ENCODE measurements at regions not wholly inside any gene's neighbourhood (a gene's known extent, or its start where the extent isn't known, plus 50 kb on each side); places are given as distances from the start of the nearest gene placed in this dataset.

- no peak for TF ChIP-seq ZNF444 (CRISPR knock-in tag; IDR thresholded peaks at IDR 0.05)
- TF ChIP-seq RFX7 (CRISPR knock-in tag; IDR thresholded peaks at IDR 0.05), result no peak
- no peak for TF ChIP-seq GTF2A2 (tag; IDR thresholded peaks at IDR 0.05)
- no peak for TF ChIP-seq SP2 (IDR thresholded peaks at IDR 0.05; ENCODE audit: extremely low read depth, low read depth, low read length, poor library complexity, severe bottlenecking)
- TF ChIP-seq E2F3 (CRISPR knock-in tag; IDR thresholded peaks at IDR 0.05), result no peak
- peak; percentile 95 to 96 for TF ChIP-seq FOXA3 (CRISPR knock-in tag; conservative IDR thresholded peaks at IDR 0.05 in 1 of 2, IDR thresholded peaks at IDR 0.05 in 1 of 2)
- TF ChIP-seq NFATC3 (IDR thresholded peaks at IDR 0.05), result no peak
- TF ChIP-seq, protein P1, sequence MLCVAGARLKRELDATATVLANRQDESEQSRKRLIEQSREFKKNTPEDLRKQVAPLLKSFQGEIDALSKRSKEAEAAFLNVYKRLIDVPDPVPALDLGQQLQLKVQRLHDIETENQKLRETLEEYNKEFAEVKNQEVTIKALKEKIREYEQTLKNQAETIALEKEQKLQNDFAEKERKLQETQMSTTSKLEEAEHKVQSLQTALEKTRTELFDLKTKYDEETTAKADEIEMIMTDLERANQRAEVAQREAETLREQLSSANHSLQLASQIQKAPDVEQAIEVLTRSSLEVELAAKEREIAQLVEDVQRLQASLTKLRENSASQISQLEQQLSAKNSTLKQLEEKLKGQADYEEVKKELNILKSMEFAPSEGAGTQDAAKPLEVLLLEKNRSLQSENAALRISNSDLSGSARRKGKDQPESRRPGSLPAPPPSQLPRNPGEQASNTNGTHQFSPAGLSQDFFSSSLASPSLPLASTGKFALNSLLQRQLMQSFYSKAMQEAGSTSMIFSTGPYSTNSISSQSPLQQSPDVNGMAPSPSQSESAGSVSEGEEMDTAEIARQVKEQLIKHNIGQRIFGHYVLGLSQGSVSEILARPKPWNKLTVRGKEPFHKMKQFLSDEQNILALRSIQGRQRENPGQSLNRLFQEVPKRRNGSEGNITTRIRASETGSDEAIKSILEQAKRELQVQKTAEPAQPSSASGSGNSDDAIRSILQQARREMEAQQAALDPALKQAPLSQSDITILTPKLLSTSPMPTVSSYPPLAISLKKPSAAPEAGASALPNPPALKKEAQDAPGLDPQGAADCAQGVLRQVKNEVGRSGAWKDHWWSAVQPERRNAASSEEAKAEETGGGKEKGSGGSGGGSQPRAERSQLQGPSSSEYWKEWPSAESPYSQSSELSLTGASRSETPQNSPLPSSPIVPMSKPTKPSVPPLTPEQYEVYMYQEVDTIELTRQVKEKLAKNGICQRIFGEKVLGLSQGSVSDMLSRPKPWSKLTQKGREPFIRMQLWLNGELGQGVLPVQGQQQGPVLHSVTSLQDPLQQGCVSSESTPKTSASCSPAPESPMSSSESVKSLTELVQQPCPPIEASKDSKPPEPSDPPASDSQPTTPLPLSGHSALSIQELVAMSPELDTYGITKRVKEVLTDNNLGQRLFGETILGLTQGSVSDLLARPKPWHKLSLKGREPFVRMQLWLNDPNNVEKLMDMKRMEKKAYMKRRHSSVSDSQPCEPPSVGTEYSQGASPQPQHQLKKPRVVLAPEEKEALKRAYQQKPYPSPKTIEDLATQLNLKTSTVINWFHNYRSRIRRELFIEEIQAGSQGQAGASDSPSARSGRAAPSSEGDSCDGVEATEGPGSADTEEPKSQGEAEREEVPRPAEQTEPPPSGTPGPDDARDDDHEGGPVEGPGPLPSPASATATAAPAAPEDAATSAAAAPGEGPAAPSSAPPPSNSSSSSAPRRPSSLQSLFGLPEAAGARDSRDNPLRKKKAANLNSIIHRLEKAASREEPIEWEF (CRISPR knock-in tag; IDR thresholded peaks at IDR 0.05), result no peak
- TF ChIP-seq ZNF589 (CRISPR knock-in tag; IDR thresholded peaks at IDR 0.05; ENCODE audit: low read depth), result no peak
- no peak for TF ChIP-seq TFAP4 (CRISPR knock-in tag; IDR thresholded peaks at IDR 0.05; ENCODE audit: borderline replicate concordance)
- no peak for TF ChIP-seq SIRT6 (IDR thresholded peaks at IDR 0.05; ENCODE audit: low read depth, low read length)
- TF ChIP-seq DPF2 (IDR thresholded peaks at IDR 0.05), result peak; percentile 55; the same call in 1 of the 2 replicates
- TF ChIP-seq ZNF197 (CRISPR knock-in tag; IDR thresholded peaks at IDR 0.05; ENCODE audit: low read depth), result no peak
- no peak for TF ChIP-seq BACH1 (tag; IDR thresholded peaks at IDR 0.05)
- no peak for TF ChIP-seq THAP7 (CRISPR knock-in tag; IDR thresholded peaks at IDR 0.05)
- TF ChIP-seq KLF1 (tag; IDR thresholded peaks at IDR 0.05), result no peak
- peak; percentile 86 for TF ChIP-seq CBFA2T3 (IDR thresholded peaks at IDR 0.05)
- TF ChIP-seq AFF4 (CRISPR knock-in tag; IDR thresholded peaks at IDR 0.05), result no peak
- TF ChIP-seq CCAR2 (IDR thresholded peaks at IDR 0.05; ENCODE audit: low read depth, low read length), result no peak
- no peak for TF ChIP-seq ZZZ3 (IDR thresholded peaks at IDR 0.05)
These were observed 141.3 kb upstream of the NCAM2 start (continued) for GRCh38 chr21:20856926-20857325.

Data from K562 (cell line).